ENCODE measurements at regions not wholly inside any gene's neighbourhood (a gene's known extent, or its start where the extent isn't known, plus 50 kb on each side); places are given as distances from the start of the nearest gene placed in this dataset.

DNA sequence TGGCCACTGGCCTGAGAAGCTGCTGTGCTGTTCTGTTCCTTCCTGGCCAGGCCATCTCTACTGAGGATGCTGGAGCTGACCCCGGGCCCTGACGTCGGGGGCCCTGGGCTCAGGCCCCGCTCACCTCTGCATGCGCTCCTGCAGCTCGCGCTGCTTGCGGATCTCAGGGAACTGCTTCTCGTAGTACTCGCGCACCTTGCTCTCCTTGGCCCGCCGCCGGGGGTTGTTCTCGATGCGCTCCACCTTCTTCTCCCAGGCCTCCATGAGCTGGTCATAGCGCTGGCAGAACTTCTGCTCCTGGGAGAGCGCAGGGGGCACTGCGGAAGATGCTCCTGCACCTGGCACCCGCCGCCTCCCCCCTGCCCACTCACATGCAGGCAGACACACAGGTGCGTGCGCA, 135.6 kb downstream of the RFLNA start:
- TF ChIP-seq, protein P1, sequence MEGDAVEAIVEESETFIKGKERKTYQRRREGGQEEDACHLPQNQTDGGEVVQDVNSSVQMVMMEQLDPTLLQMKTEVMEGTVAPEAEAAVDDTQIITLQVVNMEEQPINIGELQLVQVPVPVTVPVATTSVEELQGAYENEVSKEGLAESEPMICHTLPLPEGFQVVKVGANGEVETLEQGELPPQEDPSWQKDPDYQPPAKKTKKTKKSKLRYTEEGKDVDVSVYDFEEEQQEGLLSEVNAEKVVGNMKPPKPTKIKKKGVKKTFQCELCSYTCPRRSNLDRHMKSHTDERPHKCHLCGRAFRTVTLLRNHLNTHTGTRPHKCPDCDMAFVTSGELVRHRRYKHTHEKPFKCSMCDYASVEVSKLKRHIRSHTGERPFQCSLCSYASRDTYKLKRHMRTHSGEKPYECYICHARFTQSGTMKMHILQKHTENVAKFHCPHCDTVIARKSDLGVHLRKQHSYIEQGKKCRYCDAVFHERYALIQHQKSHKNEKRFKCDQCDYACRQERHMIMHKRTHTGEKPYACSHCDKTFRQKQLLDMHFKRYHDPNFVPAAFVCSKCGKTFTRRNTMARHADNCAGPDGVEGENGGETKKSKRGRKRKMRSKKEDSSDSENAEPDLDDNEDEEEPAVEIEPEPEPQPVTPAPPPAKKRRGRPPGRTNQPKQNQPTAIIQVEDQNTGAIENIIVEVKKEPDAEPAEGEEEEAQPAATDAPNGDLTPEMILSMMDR (IDR thresholded peaks at IDR 0.05; ENCODE audit: low read depth, low read length, missing control alignments): no peak
- H3K4me3 ChIP-seq (replicated peaks; ENCODE audit: low read depth, low read length): no peak overlapping the region
- DNase-seq (ENCODE audit: extremely low read depth, low read depth): no peak

DNA sequence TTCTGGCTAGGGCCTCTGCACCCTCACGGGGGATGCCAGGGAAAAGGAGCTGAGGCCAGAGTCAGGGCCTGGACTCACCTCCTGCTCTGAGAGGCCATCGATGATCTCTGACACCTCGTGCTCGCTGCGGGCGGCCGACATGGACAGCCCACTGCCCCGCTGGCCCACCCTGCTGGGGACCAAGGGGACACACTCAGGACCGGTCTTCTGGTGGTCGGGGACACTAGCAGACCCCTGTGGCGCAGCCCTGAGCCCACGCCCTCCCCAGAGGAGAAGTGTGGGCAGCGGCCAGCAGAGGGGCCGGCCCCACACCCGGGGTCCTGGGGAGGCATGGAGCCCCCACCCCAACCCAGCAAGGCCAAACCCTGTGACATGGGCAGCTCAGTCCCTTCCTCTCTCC, 134.6 kb downstream of the RFLNA start:
- no peak for DNase-seq (ENCODE audit: extremely low read depth, low read depth)
- TF ChIP-seq, protein P1 (IDR thresholded peaks at IDR 0.05; ENCODE audit: low read depth, low read length, missing control alignments): no peak
- no peak overlapping the region for H3K4me3 ChIP-seq (replicated peaks; ENCODE audit: low read depth, low read length)

DNA sequence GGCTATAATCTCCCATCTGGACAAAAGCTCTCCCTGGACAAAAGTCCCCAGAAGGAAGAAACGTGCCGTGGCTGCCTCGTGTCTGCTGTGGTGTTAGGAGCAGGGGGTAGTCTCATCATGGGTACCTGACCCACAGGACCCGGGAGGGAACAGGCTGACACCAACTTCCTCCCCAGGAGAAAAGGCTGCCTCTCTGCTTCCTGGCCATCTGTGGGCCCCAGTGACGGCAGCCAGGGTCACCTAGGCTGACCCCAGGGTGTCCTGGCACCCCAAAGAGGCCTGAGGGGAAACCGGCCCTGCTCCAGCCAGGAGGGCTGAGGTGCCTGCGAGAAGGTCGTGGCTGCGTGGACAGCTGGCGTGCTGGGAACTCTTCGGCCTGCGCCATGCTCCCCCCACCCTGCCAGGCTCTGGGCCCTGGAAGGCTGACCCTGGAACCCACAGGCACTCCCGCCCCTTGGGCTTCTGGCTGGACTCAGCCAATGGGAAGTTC, 133.9 kb downstream of the RFLNA start:
- no peak for DNase-seq (ENCODE audit: extremely low read depth, low read depth)
- H3K4me3 ChIP-seq (replicated peaks; ENCODE audit: low read depth, low read length): no peak overlapping the region
- TF ChIP-seq, protein P1 (IDR thresholded peaks at IDR 0.05; ENCODE audit: low read depth, low read length, missing control alignments): no peak

GRCh38 chr12:124428136-124428791, 133.4 kb downstream of the RFLNA start:
- H3K4me3 ChIP-seq (replicated peaks; ENCODE audit: low read depth, low read length): no peak overlapping the region
- no peak for DNase-seq (ENCODE audit: extremely low read depth, low read depth)
- TF ChIP-seq, protein P1 (IDR thresholded peaks at IDR 0.05; ENCODE audit: low read depth, low read length, missing control alignments): no peak

DNA sequence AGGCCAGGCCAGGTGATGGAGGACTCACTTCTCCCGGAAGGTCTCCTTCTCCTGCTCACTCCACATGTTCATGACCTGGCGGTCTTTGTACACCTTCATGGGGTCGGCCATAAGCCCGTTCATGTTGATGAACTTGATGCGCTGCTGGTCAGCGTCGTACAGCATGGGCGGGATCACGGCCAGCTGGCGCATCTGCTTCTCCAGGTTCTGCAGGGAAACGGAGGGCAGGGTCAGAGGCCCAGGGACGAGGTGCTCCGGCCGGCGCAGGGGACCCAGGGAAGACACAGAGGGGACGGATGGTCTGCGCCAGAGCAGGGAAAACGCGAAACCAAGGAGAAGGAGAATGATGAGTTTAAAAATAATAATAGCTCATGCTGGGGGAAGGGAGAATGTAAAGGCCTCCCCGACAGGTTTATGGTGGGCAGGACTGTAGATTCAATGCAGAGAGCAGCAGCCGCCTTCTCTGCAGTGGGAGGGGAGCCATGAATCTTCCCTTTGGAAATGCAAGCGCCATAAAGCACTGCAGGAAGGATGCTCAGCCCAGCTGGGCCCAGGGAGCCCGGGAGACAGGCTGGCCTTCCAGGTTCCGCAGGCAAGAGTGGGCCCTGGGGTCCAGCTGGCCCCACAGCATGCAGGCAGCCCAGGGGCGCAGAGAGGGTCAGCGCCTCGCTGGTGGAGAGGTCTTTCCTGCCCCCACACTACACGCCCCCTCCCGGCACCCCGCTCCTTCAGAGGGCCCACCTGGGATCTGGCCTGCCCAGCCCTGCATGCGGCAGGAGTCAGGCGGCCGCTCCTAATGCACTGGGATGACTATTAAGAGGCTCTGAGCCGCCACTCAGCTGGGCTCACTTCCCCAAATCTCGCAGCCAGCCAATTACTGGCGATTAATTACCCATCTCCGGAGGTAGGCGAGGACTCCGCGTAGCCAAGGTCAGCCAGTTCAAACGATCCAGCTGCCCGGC, 132.0 kb downstream of the RFLNA start:
- no peak overlapping the region for H3K4me3 ChIP-seq (replicated peaks; ENCODE audit: low read depth, low read length)
- TF ChIP-seq, protein P1 (IDR thresholded peaks at IDR 0.05; ENCODE audit: low read depth, low read length, missing control alignments): no peak
- no peak for DNase-seq (ENCODE audit: extremely low read depth, low read depth)

DNA sequence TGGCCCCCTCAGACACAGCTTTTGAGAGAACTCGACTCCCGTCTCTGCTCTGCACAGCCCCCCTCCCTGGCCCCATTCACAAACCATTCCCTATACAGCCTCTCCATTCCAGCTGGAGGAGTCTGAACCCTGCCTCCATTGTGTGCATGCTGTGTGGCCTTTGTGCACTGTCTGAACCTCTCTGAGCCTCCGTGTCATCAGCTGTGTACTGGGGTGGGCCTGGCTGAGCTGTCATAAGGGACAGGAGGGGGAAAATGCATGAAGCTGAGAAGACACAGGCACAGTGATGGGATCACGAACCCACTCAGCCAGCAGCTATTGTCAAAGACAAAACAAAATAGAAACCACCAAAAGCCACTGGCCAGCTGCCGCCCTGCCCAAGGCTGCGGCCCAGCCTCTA, 130.8 kb downstream of the RFLNA start:
- DNase-seq (ENCODE audit: extremely low read depth, low read depth): no peak
- H3K4me3 ChIP-seq (replicated peaks; ENCODE audit: low read depth, low read length): no peak overlapping the region
- TF ChIP-seq, protein P1 (IDR thresholded peaks at IDR 0.05; ENCODE audit: low read depth, low read length, missing control alignments): no peak
